ENCODE measurements at regions not wholly inside any gene's neighbourhood (a gene's known extent, or its start where the extent isn't known, plus 50 kb on each side); places are given as distances from the start of the nearest gene placed in this dataset.

DNA sequence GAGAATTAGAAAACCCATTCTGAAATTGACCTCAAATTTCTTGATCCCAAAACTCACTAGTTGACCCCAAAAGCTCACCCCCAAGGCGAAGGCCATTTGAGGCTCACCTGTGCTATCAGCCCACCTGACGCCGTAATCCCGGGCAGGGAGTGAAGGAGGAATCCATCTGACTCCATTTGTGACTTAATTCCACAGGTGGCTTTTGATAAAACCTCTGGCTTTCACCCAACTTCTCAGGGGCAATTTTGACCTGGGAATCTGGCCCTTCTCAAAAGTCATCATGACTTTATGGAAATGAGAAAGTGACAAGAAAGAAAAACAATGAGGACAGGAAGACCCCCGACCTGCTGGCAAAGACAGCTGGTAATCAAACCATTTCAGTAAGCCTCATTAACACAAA, 86.9 kb upstream of the SALL3 start:
- H3K4me3 ChIP-seq (ENCODE audit: low read depth, low read length) = no peak overlapping the region
- no peak for DNase-seq (ENCODE audit: low read depth)
- TF ChIP-seq, protein P1, sequence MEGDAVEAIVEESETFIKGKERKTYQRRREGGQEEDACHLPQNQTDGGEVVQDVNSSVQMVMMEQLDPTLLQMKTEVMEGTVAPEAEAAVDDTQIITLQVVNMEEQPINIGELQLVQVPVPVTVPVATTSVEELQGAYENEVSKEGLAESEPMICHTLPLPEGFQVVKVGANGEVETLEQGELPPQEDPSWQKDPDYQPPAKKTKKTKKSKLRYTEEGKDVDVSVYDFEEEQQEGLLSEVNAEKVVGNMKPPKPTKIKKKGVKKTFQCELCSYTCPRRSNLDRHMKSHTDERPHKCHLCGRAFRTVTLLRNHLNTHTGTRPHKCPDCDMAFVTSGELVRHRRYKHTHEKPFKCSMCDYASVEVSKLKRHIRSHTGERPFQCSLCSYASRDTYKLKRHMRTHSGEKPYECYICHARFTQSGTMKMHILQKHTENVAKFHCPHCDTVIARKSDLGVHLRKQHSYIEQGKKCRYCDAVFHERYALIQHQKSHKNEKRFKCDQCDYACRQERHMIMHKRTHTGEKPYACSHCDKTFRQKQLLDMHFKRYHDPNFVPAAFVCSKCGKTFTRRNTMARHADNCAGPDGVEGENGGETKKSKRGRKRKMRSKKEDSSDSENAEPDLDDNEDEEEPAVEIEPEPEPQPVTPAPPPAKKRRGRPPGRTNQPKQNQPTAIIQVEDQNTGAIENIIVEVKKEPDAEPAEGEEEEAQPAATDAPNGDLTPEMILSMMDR (IDR thresholded peaks at IDR 0.05; ENCODE audit: insufficient read depth, low read length) = no peak

DNA sequence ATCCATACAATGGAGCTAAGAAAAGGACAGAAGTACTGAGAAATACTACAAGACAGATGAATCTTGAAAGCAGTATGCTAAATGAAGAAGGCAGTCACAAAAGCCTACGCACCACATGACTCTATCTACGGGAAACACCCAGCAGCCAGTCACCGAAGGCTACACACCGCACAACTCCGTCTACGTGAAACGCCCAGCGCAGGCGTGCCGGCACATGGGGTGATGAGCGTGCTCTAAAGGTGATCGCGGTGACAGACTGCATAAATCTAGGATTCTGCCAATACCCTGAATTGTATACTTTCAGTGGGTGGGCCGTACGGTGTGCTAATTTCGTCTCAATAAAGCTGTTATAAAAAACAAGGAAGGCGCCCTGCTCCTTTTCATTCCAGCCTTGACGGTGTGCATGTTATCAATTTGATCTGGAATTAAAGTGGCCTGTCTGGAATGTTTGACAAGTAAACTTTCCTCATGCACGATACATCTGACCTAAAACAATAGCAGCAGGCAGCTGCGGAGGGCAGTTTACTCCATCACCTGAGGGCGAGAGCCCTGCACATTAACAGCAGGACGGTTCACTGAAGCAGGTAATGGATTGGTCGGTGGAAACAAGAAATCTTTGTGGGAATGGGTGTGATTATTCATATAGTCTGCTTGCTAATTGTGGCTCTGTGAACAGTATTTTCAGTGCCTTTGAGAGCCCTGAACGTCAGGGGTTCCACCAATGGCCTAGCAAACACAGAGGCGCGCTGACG, 86.2 kb upstream of the SALL3 start:
- TF ChIP-seq, protein P1 (IDR thresholded peaks at IDR 0.05; ENCODE audit: insufficient read depth, low read length) = no peak
- DNase-seq (ENCODE audit: low read depth) = no peak
- H3K4me3 ChIP-seq (ENCODE audit: low read depth, low read length) = no peak overlapping the region

DNA sequence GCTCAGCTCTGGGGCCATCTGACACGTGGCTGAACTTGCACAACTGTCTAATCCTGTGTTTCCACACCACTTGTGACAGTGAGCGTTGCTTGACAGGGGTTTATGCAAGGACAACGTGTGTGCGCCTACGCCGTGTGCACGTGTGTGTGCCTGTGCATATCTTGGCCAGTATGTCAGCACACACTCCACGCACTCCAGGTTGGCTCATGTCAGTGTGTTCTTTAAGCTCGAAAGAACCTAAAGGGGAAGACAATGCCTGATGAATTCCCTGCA, 85.6 kb upstream of the SALL3 start:
- H3K4me3 ChIP-seq (ENCODE audit: low read depth, low read length) = no peak overlapping the region
- no peak for DNase-seq (ENCODE audit: low read depth)
- TF ChIP-seq, protein P1 (IDR thresholded peaks at IDR 0.05; ENCODE audit: insufficient read depth, low read length) = no peak

DNA sequence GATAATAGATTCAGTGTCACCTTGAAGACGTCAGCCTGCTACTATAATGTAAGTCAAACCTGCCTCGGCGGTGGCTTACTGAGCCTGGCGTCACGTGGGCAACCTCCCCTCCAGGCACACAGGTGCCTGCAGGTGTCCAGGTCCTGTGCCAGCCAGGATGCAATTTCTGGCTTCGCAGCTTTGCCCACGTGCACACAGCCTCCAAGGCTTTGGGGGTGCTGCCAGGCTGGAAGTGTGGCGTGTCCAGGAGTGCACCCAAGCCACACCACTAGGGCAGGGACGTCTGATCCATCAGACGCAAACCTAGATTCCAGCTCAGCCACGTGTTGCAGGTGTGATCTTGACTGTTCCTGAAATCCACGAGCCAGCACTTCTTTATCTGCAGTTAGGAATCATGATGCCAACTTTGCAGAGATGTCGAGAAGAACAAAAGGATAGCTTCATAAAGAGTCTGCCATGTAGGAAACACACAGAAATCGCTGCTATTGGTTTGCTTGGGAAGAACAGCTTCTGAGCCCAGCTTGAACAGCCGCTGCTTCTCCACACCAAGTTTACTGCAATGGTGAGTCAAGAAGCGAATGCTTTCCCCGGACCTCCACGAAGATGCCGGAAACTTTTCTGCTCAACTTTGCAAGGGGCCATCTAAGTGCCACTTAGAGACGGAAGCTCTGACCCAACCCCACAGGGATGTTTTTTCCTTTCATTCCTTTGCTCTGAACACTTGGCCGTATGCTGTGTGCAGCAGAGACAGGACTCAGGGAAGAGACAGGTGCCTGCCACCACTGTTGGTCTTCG, 84.2 kb upstream of the SALL3 start:
- DNase-seq (ENCODE audit: low read depth) = no peak
- TF ChIP-seq, protein P1 (IDR thresholded peaks at IDR 0.05; ENCODE audit: insufficient read depth, low read length) = no peak

DNA sequence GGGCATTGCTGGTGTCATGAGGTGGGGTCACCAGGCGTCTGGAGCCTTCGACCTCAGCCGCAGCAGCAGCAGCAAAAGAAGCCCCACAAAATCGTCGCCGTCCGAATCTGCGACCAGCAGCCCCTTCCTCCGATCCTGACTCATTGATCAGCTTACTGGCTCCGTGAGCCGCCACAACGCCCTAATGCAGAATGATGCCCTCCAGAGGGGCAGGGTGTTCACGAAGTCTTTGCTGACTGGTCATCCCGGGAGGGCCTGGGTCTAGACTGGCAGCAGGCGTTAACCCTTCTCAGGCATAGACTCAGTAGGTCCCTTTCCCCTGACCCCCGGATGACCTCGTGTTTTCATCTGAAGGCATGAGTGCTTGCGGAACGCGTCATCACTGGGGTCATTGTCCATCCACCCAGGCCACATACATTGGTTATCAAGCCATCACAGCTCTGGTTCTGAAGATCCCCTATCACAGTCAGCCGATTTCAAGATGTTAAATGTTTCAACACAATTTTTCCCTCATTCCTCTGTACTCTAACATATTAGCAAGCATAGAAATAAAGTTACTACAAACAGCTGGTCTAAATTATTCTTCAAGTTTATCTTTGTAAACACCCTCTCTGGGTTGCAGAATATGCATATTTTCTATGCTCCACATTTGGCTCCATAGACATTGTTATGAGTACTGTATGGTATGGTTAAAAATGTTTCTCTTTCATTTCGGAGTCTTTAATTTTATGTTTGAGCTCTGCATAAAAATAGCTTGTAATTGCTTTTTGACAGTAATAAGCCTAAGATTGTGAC, 83.3 kb upstream of the SALL3 start:
- TF ChIP-seq, protein P1 (IDR thresholded peaks at IDR 0.05; ENCODE audit: insufficient read depth, low read length) = no peak
- no peak for DNase-seq (ENCODE audit: low read depth)
- no peak overlapping the region for H3K4me3 ChIP-seq (ENCODE audit: low read depth, low read length)

More for the DNA sequence above, 84.2 kb upstream of the SALL3 start:
- no peak overlapping the region for H3K4me3 ChIP-seq (ENCODE audit: low read depth, low read length)

DNA sequence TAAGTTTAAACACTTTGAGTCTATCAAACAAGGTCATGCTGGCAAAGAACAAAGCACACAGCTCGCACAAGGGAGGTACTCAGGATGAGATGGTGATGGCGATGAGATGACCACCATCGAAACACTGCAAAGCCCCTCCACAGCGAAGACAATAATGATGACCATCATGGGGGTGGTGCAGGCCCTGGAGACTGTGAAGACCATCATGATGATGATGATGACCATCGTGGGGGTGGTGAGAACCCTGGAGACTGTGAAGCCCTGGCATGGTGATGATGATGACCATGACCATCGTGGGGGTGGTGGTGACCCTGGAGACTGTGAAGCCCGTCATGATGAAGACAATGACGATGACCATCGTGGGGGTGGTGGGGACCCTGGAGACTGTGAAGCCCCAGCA, 81.6 kb upstream of the SALL3 start:
- TF ChIP-seq, protein P1 (IDR thresholded peaks at IDR 0.05; ENCODE audit: insufficient read depth, low read length) = no peak
- DNase-seq (ENCODE audit: low read depth) = no peak
- H3K4me3 ChIP-seq (ENCODE audit: low read depth, low read length) = no peak overlapping the region

Data from fibroblast of the aortic adventitia (primary cell).